MCF 10A (cell line): ENCODE measurements at regions not wholly inside any gene's neighbourhood (a gene's known extent, or its start where the extent isn't known, plus 50 kb on each side); places are given as distances from the start of the nearest gene placed in this dataset.
"Not testable (repeated sequence)": the region's sequence is repeated elsewhere in the genome, so short reads cannot be mapped to it uniquely, and the experiment has no call there.

ENCODE experiments used
- BruUV-seq: library from RNA; stranded (reverse); fragments of 400-500 nt; replicated peaks from 2 replicates; lab custom pipeline; 2021; lab: Mats Ljungman, UMichigan
- CTCF ChIA-PET: fragments of 300-600 bp; sonication (Branson Sonifier 250); formaldehyde crosslinking; extraction: SDS; loops from one replicate; lab custom pipeline; 2021; ENCODE audit warnings: antibody characterized with exemption, inconsistent platforms; lab: Yijun Ruan, JAX
- POLR2A ChIA-PET: fragments of 300-600, 350-650 bp; sonication (Branson Sonifier 250); formaldehyde crosslinking; extraction: SDS; loops from one replicate; lab custom pipeline; 2020; ENCODE audit warnings: antibody characterized with exemption, inconsistent platforms; lab: Yijun Ruan, JAX
- DNase-seq: peaks from one replicate; pipeline ENCODE4 v3.0.0-alpha.2; 2018; ENCODE audit not compliant: unreplicated experiment
- H3K27ac Mint-ChIP-seq: one replicate; pipeline ENCODE4 v1.8.0; 2022; ENCODE audit warnings: mild to moderate bottlenecking, low read depth, mixed read lengths; ENCODE audit not compliant: unreplicated experiment
- H3K27me3 Mint-ChIP-seq: one replicate; pipeline ENCODE4 v1.8.0; 2022; ENCODE audit warnings: mixed read lengths; ENCODE audit not compliant: insufficient read depth, unreplicated experiment
- H3K36me3 Mint-ChIP-seq: one replicate; pipeline ENCODE4 v1.8.0; 2022; ENCODE audit warnings: mild to moderate bottlenecking, moderate library complexity, mixed read lengths; ENCODE audit not compliant: insufficient read depth, unreplicated experiment
- H3K4me1 Mint-ChIP-seq: one replicate; pipeline ENCODE4 v1.8.0; 2022; ENCODE audit warnings: mixed read lengths; ENCODE audit not compliant: insufficient read depth, unreplicated experiment
- H3K4me3 Mint-ChIP-seq: one replicate; pipeline ENCODE4 v1.8.0; 2022; ENCODE audit warnings: mild to moderate bottlenecking, moderate library complexity, mixed read lengths; ENCODE audit not compliant: unreplicated experiment
- H3K9me3 Mint-ChIP-seq: one replicate; pipeline ENCODE4 v1.8.0; 2022; ENCODE audit warnings: mixed read lengths; ENCODE audit not compliant: unreplicated experiment
- CTCF ChIP-seq: fragments of 200-600 bp; IDR thresholded peaks from one replicate; pipeline ENCODE4 v1.8.0; 2022; ENCODE audit warnings: antibody characterized with exemption, mild to moderate bottlenecking; ENCODE audit not compliant: unreplicated experiment
- intact Hi-C: fragments of 100-400 bp; cut with micrococcal nuclease; formaldehyde crosslinking; loops from 2 replicates; pipeline ENCODE4 v1.14.1; 2022

- H3K4me3 Mint-ChIP-seq, result no peak overlapping the region
- CTCF ChIA-PET, result no interaction called here
- H3K4me1 Mint-ChIP-seq, result no peaks in the 10 kb centered on the region
- no peaks in the 10 kb centered on the region for H3K36me3 Mint-ChIP-seq
- no TSS peak for BruUV-seq
- intact Hi-C loops, result no loop called here
- no peak for DNase-seq
- H3K27ac Mint-ChIP-seq, result no peak overlapping the region
- TF ChIP-seq CTCF, result no peak
- H3K27me3 Mint-ChIP-seq, result no peaks in the 10 kb centered on the region
- POLR2A ChIA-PET, result no interaction called here
- H3K9me3 Mint-ChIP-seq, result no peaks in the 10 kb centered on the region
Measured at GRCh38 chr4:28490669-28491068, 1630.0 kb downstream of the STIM2 start.

GRCh38 chr4:28505064-28505463 is 1644.4 kb downstream of the STIM2 start:
- intact Hi-C loops, result no loop called here
- Mint-ChIP-seq H3K4me1 (no peaks in the 10 kb centered on the region), H3K9me3 (no peaks in the 10 kb centered on the region), H3K36me3 (no peaks in the 10 kb centered on the region), H3K27me3 (no peaks in the 10 kb centered on the region), H3K4me3 (no peak overlapping the region), H3K27ac (no peak overlapping the region)
- TF ChIP-seq CTCF, result no peak
- BruUV-seq, result no TSS peak
- DNase-seq, result no peak
- CTCF ChIA-PET, result no interaction called here
- POLR2A ChIA-PET, result no interaction called here

- H3K4me1 Mint-ChIP-seq, result no peaks in the 10 kb centered on the region
- intact Hi-C loops, result no loop called here
- BruUV-seq, result no TSS peak
- CTCF ChIA-PET, result no interaction called here
- no peaks in the 10 kb centered on the region for H3K27me3 Mint-ChIP-seq
- H3K4me3 Mint-ChIP-seq, result no peak overlapping the region
- no peak for DNase-seq
- TF ChIP-seq CTCF, result no peak
- H3K27ac Mint-ChIP-seq, result no peak overlapping the region
- POLR2A ChIA-PET, result no interaction called here
- no peaks in the 10 kb centered on the region for H3K9me3 Mint-ChIP-seq
- no peaks in the 10 kb centered on the region for H3K36me3 Mint-ChIP-seq
Measured at GRCh38 chr4:28508636-28509035, 1648.0 kb downstream of the STIM2 start.

GRCh38 chr4:28514766-28515165 is 1654.1 kb downstream of the STIM2 start:
- CTCF ChIA-PET, H3K4me1 Mint-ChIP-seq, H3K4me3 Mint-ChIP-seq, H3K36me3 Mint-ChIP-seq, H3K9me3 Mint-ChIP-seq, DNase-seq, H3K27me3 Mint-ChIP-seq, BruUV-seq, intact Hi-C loops, H3K27ac Mint-ChIP-seq, POLR2A ChIA-PET: not testable (repeated sequence)
